Smooth muscle cell (in vitro differentiated cells): ENCODE measurements at regions not wholly inside any gene's neighbourhood (a gene's known extent, or its start where the extent isn't known, plus 50 kb on each side); places are given as distances from the start of the nearest gene placed in this dataset.

Experiments used
- DNase-seq: peaks from one replicate; lab custom pipeline; 2025; ENCODE audit not compliant: unreplicated experiment; lab: John Stamatoyannopoulos, UW
- H2AFZ ChIP-seq: fragments of 200-600 bp; sonication (generic); 2 replicates; pipeline ENCODE4 v1.6.0; 2016; ENCODE audit warnings: antibody characterized with exemption, low read depth, mild to moderate bottlenecking
- H3F3A ChIP-seq: fragments of 200-600 bp; sonication (generic); 2 replicates; pipeline ENCODE4 v1.6.0; 2017; ENCODE audit warnings: antibody characterized with exemption, low read depth
- H3K27ac ChIP-seq: fragments of 200-600 bp; sonication (generic); 2 replicates; pipeline ENCODE4 v1.5.1; 2016; ENCODE audit warnings: low read depth, mild to moderate bottlenecking
- H3K27me3 ChIP-seq: fragments of 200-600 bp; sonication (generic); 2 replicates; pipeline ENCODE4 v1.6.1; 2016; ENCODE audit warnings: low read depth, mild to moderate bottlenecking
- H3K36me3 ChIP-seq: fragments of 200-600 bp; sonication (generic); 2 replicates; pipeline ENCODE4 v1.5.1; 2016; ENCODE audit warnings: low read depth
- H3K4me1 ChIP-seq: fragments of 200-600 bp; sonication (generic); 2 replicates; pipeline ENCODE4 v1.5.1; 2016; ENCODE audit warnings: low read depth
- H3K4me2 ChIP-seq: fragments of 200-600 bp; sonication (generic); 2 replicates; pipeline ENCODE4 v1.6.0; 2016; ENCODE audit warnings: mild to moderate bottlenecking
- H3K4me3 ChIP-seq: fragments of 200-600 bp; sonication (generic); 2 replicates; pipeline ENCODE4 v1.5.1; 2016; ENCODE audit warnings: mild to moderate bottlenecking
- H3K79me2 ChIP-seq: fragments of 200-600 bp; sonication (generic); 2 replicates; pipeline ENCODE4 v1.6.0; 2016; ENCODE audit warnings: low read depth, mild to moderate bottlenecking
- H3K9ac ChIP-seq: fragments of 200-600 bp; sonication (generic); 2 replicates; pipeline ENCODE4 v1.6.0; 2016; ENCODE audit warnings: low read depth
- H3K9me3 ChIP-seq: fragments of 200-600 bp; sonication (generic); replicated peaks from 2 replicates; pipeline ENCODE4 v1.5.1; 2016; ENCODE audit warnings: low read depth
- H4K20me1 ChIP-seq: fragments of 200-600 bp; sonication (generic); 2 replicates; pipeline ENCODE4 v1.6.0; 2016; ENCODE audit warnings: low read depth
- CTCF ChIP-seq: fragments of 200-600 bp; sonication (generic); IDR thresholded peaks from 2 replicates; pipeline ENCODE4 v1.5.1; 2017; ENCODE audit warnings: borderline replicate concordance, mild to moderate bottlenecking, antibody characterized with exemption; ENCODE audit not compliant: insufficient read depth, poor library complexity, severe bottlenecking
- WGBS: methylation state at CpG from one replicate; pipeline ENCODE4 v1.1.7; 2016; ENCODE audit warnings: low lambda C conversion rate; 5-methylcytosine and 5-hydroxymethylcytosine counted together

- TF ChIP-seq CTCF: no peak
- H4K20me1 ChIP-seq: no peaks in the 10 kb centered on the region
- no peaks in the 10 kb centered on the region for H3K79me2 ChIP-seq
- peak overlapping the region; percentile 90 for H2AFZ ChIP-seq
- no peak overlapping the region for H3K9ac ChIP-seq
- peaks cover 19% of the 10 kb centered on the region for H3K27me3 ChIP-seq
- H3K27ac ChIP-seq: no peak overlapping the region
- peak overlapping the region; percentile 79 for H3K4me2 ChIP-seq
- H3K36me3 ChIP-seq: no peaks in the 10 kb centered on the region
- H3F3A ChIP-seq: no peaks in the 10 kb centered on the region
- H3K9me3 ChIP-seq: no peaks in the 10 kb centered on the region
- no peak for DNase-seq
- 86% methylated on average over 5 of the region's 5 CpGs for WGBS
- no peak overlapping the region for H3K4me3 ChIP-seq
- peaks cover 4% of the 10 kb centered on the region for H3K4me1 ChIP-seq
Observed at GRCh38 chr1:10940451-10940804, 72.0 kb upstream of the TARDBP start.

GRCh38 chr1:10940838-10941237 is 71.6 kb upstream of the TARDBP start:
- H3K9me3 ChIP-seq: no peaks in the 10 kb centered on the region
- no peaks in the 10 kb centered on the region for H3F3A ChIP-seq
- H3K27ac ChIP-seq: no peak overlapping the region
- H3K79me2 ChIP-seq: no peaks in the 10 kb centered on the region
- H3K27me3 ChIP-seq: peaks cover 19% of the 10 kb centered on the region
- WGBS: over 99% methylated on average over 7 of the region's 7 CpGs
- no peaks in the 10 kb centered on the region for H4K20me1 ChIP-seq
- TF ChIP-seq CTCF: no peak
- H2AFZ ChIP-seq: no peak overlapping the region
- H3K36me3 ChIP-seq: no peaks in the 10 kb centered on the region
- DNase-seq: no peak
- no peak overlapping the region for H3K4me3 ChIP-seq
- peaks cover 4% of the 10 kb centered on the region for H3K4me1 ChIP-seq
- no peak overlapping the region for H3K4me2 ChIP-seq
- no peak overlapping the region for H3K9ac ChIP-seq

- no peaks in the 10 kb centered on the region for H3K79me2 ChIP-seq
- 13% methylated on average over 21 of the region's 21 CpGs for WGBS
Observed at GRCh38 chr1:10941891-10942541, 70.4 kb upstream of the TARDBP start.

More at GRCh38 chr1:10941891-10942541, 70.4 kb upstream of the TARDBP start:
- H4K20me1 ChIP-seq: no peaks in the 10 kb centered on the region
- H3F3A ChIP-seq: no peaks in the 10 kb centered on the region
- peak; percentile 19 for DNase-seq
- no peak overlapping the region for H2AFZ ChIP-seq
- TF ChIP-seq CTCF: peak; percentile 94
- H3K9me3 ChIP-seq: no peaks in the 10 kb centered on the region
- H3K4me2 ChIP-seq: peak overlapping the region; percentile 50
- H3K27ac ChIP-seq: no peak overlapping the region
- H3K4me1 ChIP-seq: peaks cover 4% of the 10 kb centered on the region
- peaks cover 19% of the 10 kb centered on the region for H3K27me3 ChIP-seq
- no peak overlapping the region for H3K9ac ChIP-seq
- H3K36me3 ChIP-seq: no peaks in the 10 kb centered on the region
- no peak overlapping the region for H3K4me3 ChIP-seq
